Neural progenitor cell (in vitro differentiated cells): ENCODE measurements at regions not wholly inside any gene's neighbourhood (a gene's known extent, or its start where the extent isn't known, plus 50 kb on each side); places are given as distances from the start of the nearest gene placed in this dataset.

Experiments used
- DNase-seq: peaks from one replicate; pipeline ENCODE4 v3.0.0-alpha.2; 2016; ENCODE audit warnings: low spot score
- H2AFZ ChIP-seq: fragments of 200-600 bp; sonication (generic); replicated peaks from 2 replicates; pipeline ENCODE4 v1.6.1; 2016; ENCODE audit warnings: antibody characterized with exemption
- H3F3A ChIP-seq: fragments of 200-600 bp; sonication (generic); 2 replicates; pipeline ENCODE4 v1.6.1; 2016; ENCODE audit warnings: antibody characterized with exemption, low read depth
- H3K27ac ChIP-seq: fragments of 200-600 bp; sonication (generic); 2 replicates; pipeline ENCODE4 v1.5.1; 2016; ENCODE audit warnings: mild to moderate bottlenecking
- H3K27me3 ChIP-seq: fragments of 200-600 bp; sonication (generic); 2 replicates; pipeline ENCODE4 v1.6.1; 2016; ENCODE audit warnings: mild to moderate bottlenecking, moderate library complexity
- H3K36me3 ChIP-seq: fragments of 200-600 bp; sonication (generic); 2 replicates; pipeline ENCODE4 v1.5.1; 2016
- H3K4me1 ChIP-seq: fragments of 200-600 bp; sonication (generic); 2 replicates; pipeline ENCODE4 v1.6.1; 2016; ENCODE audit warnings: mixed run types
- H3K4me2 ChIP-seq: fragments of 200-600 bp; sonication (generic); 2 replicates; pipeline ENCODE4 v1.6.1; 2016
- H3K4me3 ChIP-seq: fragments of 200-600 bp; sonication (generic); 2 replicates; pipeline ENCODE4 v1.5.1; 2016
- H3K79me2 ChIP-seq: fragments of 200-600 bp; sonication (generic); 2 replicates; pipeline ENCODE4 v1.6.1; 2016; ENCODE audit warnings: low read depth
- H3K9ac ChIP-seq: fragments of 200-600 bp; sonication (generic); 2 replicates; pipeline ENCODE4 v1.6.1; 2016
- H3K9me3 ChIP-seq: fragments of 200-600 bp; sonication (generic); 2 replicates; pipeline ENCODE4 v1.5.1; 2016; ENCODE audit warnings: low read depth
- H4K20me1 ChIP-seq: fragments of 200-600 bp; sonication (generic); 2 replicates; pipeline ENCODE4 v1.6.1; 2016; ENCODE audit warnings: low read depth
- H3K27ac Mint-ChIP-seq: 3 replicates; pipeline ENCODE4 v1.8.0; 2021; ENCODE audit warnings: mixed read lengths
- H3K27me3 Mint-ChIP-seq: 2 replicates; pipeline ENCODE4 v1.8.0; 2022; ENCODE audit warnings: low read depth, mild to moderate bottlenecking, inconsistent platforms, moderate library complexity, mixed read lengths; ENCODE audit not compliant: insufficient read depth
- H3K36me3 Mint-ChIP-seq: 3 replicates; pipeline ENCODE4 v1.8.0; 2021; ENCODE audit warnings: mixed read lengths
- H3K4me1 Mint-ChIP-seq: 3 replicates; pipeline ENCODE4 v1.8.0; 2021; ENCODE audit warnings: mixed read lengths
- H3K4me3 Mint-ChIP-seq: 3 replicates; pipeline ENCODE4 v1.8.0; 2021; ENCODE audit warnings: mild to moderate bottlenecking, moderate library complexity, mixed read lengths
- H3K9me3 Mint-ChIP-seq: 3 replicates; pipeline ENCODE4 v1.8.0; 2020; ENCODE audit warnings: mixed read lengths
- CTCF ChIP-seq: fragments of 200-600 bp; sonication (generic); IDR thresholded peaks from 2 replicates; pipeline ENCODE4 v1.5.1; 2017; ENCODE audit warnings: antibody characterized with exemption, mild to moderate bottlenecking
- EZH2 ChIP-seq: fragments of 200-600 bp; sonication (generic); IDR thresholded peaks from 2 replicates; pipeline ENCODE4 v1.6.1; 2017; ENCODE audit warnings: antibody characterized with exemption, mild to moderate bottlenecking, moderate library complexity
- EZH2phosphoT487 ChIP-seq: fragments of 200-600 bp; sonication (generic); IDR thresholded peaks from 2 replicates; pipeline ENCODE4 v1.6.1; 2017; ENCODE audit warnings: antibody characterized with exemption

- Histone ChIP-seq H3K79me2 (no peaks in the 10 kb centered on the region), H3F3A (no peaks in the 10 kb centered on the region), H3K9ac (no peak overlapping the region), H3K27ac (no peak overlapping the region), H2AFZ (no peak overlapping the region), H3K36me3 (no peaks in the 10 kb centered on the region), H3K27me3 (no peaks in the 10 kb centered on the region), H3K9me3 (no peaks in the 10 kb centered on the region), H3K4me1 (no peaks in the 10 kb centered on the region), H3K4me3 (no peak overlapping the region), H4K20me1 (no peaks in the 10 kb centered on the region), H3K4me2 (no peak overlapping the region)
- Mint-ChIP-seq H3K36me3 (peaks cover under 1% of the 10 kb centered on the region), H3K27ac (no peak overlapping the region), H3K4me3 (no peak overlapping the region), H3K9me3 (peaks cover 2% of the 10 kb centered on the region), H3K27me3 (no peaks in the 10 kb centered on the region), H3K4me1 (no peaks in the 10 kb centered on the region)
- TF ChIP-seq CTCF (no peak), EZH2 (no peak), EZH2phosphoT487 (no peak)
- no peak for DNase-seq
Observed at GRCh38 chr2:150174971-150175421, 312.5 kb downstream of the RND3 start.

DNA sequence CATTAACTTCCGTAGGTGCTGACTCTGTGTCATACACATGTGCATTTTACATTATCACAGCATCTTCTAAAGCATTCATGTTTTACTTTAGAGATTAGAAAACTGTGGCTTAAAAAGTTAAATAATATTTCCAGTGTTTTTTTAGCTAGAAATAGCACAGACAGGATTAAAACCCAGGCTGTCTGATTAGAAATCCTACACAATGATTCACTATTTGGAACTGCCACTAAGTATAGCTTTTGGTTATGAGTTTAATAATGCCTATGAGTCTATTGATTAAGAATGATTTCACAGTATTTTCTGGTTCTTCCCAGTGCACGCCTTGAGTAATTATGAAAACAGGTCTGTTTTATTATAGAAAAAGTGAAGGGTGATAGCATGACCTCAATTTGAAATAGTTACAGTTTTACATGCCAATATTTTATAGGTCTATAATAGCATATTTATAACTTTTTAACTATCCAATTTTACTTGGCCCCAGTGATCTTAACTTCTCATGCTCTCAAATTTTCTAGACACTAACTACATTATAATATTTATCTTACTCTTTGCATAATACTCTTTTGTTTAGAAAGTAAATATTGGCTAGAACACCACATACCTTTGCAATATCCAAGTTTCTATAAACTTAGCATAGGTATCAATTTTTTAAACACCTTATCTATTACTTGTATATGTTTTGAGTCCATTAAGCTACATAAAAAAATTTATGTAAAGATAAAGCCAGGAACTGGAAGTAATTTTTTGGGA is 313.2 kb downstream of the RND3 start:
- Histone ChIP-seq H3K27me3 (no peaks in the 10 kb centered on the region), H3K27ac (no peak overlapping the region), H3K4me3 (no peak overlapping the region), H4K20me1 (no peaks in the 10 kb centered on the region), H2AFZ (no peak overlapping the region), H3K36me3 (no peaks in the 10 kb centered on the region), H3K9me3 (no peaks in the 10 kb centered on the region), H3K4me2 (no peak overlapping the region), H3K4me1 (no peaks in the 10 kb centered on the region), H3K9ac (no peak overlapping the region), H3F3A (no peaks in the 10 kb centered on the region), H3K79me2 (no peaks in the 10 kb centered on the region)
- DNase-seq = no peak
- peaks cover 2% of the 10 kb centered on the region for H3K27me3 Mint-ChIP-seq
- TF ChIP-seq CTCF = no peak
- TF ChIP-seq EZH2phosphoT487 = no peak
- no peak for TF ChIP-seq EZH2
- H3K4me3 Mint-ChIP-seq = no peak overlapping the region
- H3K9me3 Mint-ChIP-seq = peaks cover 3% of the 10 kb centered on the region
- no peak overlapping the region for H3K27ac Mint-ChIP-seq
- peaks cover 3% of the 10 kb centered on the region for H3K36me3 Mint-ChIP-seq
- no peaks in the 10 kb centered on the region for H3K4me1 Mint-ChIP-seq

DNA sequence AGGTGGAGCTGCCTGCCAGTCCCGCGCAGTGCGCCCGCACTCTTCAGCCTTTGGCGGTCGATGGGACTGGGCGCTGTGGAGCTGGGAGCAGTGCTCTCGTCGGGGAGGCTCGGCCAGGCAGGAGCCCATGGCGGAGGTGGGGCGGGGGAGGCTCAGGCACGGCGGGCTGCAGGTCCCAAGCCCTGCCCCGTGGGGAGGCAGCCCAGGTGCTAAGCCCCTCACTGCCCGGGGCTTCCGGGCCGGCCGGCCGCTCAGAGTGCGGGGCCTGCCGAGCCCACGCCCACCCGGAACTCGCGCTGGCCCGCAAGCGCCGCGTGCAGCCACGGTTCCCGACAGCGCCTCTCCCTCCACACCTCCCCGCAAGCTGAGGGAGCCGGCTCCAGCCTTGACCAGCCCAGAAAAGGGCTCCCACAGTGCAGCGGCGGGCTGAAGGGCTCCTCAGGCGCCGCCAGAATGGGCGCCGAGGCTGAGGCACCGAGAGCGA is 316.4 kb downstream of the RND3 start:
- no peaks in the 10 kb centered on the region for H3K9me3 ChIP-seq
- Mint-ChIP-seq H3K9me3 (peaks cover 3% of the 10 kb centered on the region), H3K4me1 (no peaks in the 10 kb centered on the region), H3K4me3 (no peak overlapping the region), H3K36me3 (peaks cover 3% of the 10 kb centered on the region), H3K27me3 (peaks cover 2% of the 10 kb centered on the region), H3K27ac (no peak overlapping the region)
- H4K20me1 ChIP-seq = no peaks in the 10 kb centered on the region
- no peak for TF ChIP-seq CTCF
- no peak for TF ChIP-seq EZH2
- no peak for TF ChIP-seq EZH2phosphoT487
- no peak overlapping the region for H3K27ac ChIP-seq
- DNase-seq = no peak
- no peaks in the 10 kb centered on the region for H3K4me1 ChIP-seq
- H3K27me3 ChIP-seq = no peaks in the 10 kb centered on the region
- H3K4me2 ChIP-seq = no peak overlapping the region
- no peaks in the 10 kb centered on the region for H3F3A ChIP-seq
- no peaks in the 10 kb centered on the region for H3K79me2 ChIP-seq
- no peak overlapping the region for H2AFZ ChIP-seq
- no peaks in the 10 kb centered on the region for H3K36me3 ChIP-seq
- H3K4me3 ChIP-seq = no peak overlapping the region
- no peak overlapping the region for H3K9ac ChIP-seq
